SU-DHL-6 (cell line): ENCODE measurements at regions not wholly inside any gene's neighbourhood (a gene's known extent, or its start where the extent isn't known, plus 50 kb on each side); places are given as distances from the start of the nearest gene placed in this dataset.

ENCODE experiments used
- H2AFZ ChIP-seq: fragments of 200-600 bp; sonication (generic); 2 replicates; pipeline ENCODE4 v1.6.1; 2014; ENCODE audit warnings: low read depth, mild to moderate bottlenecking, moderate library complexity, mixed read lengths, antibody characterized with exemption, low read length; ENCODE audit not compliant: severe bottlenecking
- H3F3A ChIP-seq: fragments of 200-600 bp; shearing (Covaris generic); 2 replicates; pipeline ENCODE4 v1.6.0; 2016; ENCODE audit warnings: antibody characterized with exemption, mild to moderate bottlenecking; ENCODE audit not compliant: insufficient read depth
- H3K27ac ChIP-seq: fragments of 200-600 bp; sonication (generic); 2 replicates; pipeline ENCODE4 v1.5.1; 2016; ENCODE audit warnings: low read depth, mild to moderate bottlenecking, low read length, moderate library complexity, mixed read lengths
- H3K27me3 ChIP-seq: fragments of 200-600 bp; sonication (generic), shearing (Covaris generic); 2 replicates; pipeline ENCODE4 v1.6.0; 2014; ENCODE audit warnings: mild to moderate bottlenecking, low read length
- H3K36me3 ChIP-seq: fragments of 200-600 bp; sonication (generic); 2 replicates; pipeline ENCODE4 v1.6.1; 2014; ENCODE audit warnings: mild to moderate bottlenecking, low read length, mixed read lengths
- H3K4me2 ChIP-seq: fragments of 300-600, 200-600 bp; shearing (Covaris generic), sonication (generic); 2 replicates; pipeline ENCODE4 v1.6.0; 2014; ENCODE audit warnings: low read length, low read depth, mild to moderate bottlenecking; ENCODE audit not compliant: poor library complexity, severe bottlenecking
- H3K4me3 ChIP-seq: fragments of 200-600 bp; sonication (generic); 2 replicates; pipeline ENCODE4 v1.5.1; 2014; ENCODE audit warnings: antibody characterized with exemption, low read length, mild to moderate bottlenecking, mixed read lengths; ENCODE audit not compliant: insufficient read depth, poor library complexity, severe bottlenecking
- H3K79me2 ChIP-seq: fragments of 200-600 bp; sonication (generic); 2 replicates; pipeline ENCODE4 v1.6.1; 2014; ENCODE audit warnings: mild to moderate bottlenecking, low read length, moderate library complexity; ENCODE audit not compliant: insufficient read depth
- H3K9ac ChIP-seq: fragments of 200-600 bp; sonication (generic); 2 replicates; pipeline ENCODE4 v1.7.0; 2014; ENCODE audit warnings: mild to moderate bottlenecking, low read length
- H3K9me2 ChIP-seq: fragments of 200-600 bp; sonication (generic); replicated peaks from 2 replicates; pipeline ENCODE4 v1.6.1; 2014; ENCODE audit warnings: low read length; ENCODE audit not compliant: insufficient read depth
- H3K9me3 ChIP-seq: fragments of 200-600 bp; sonication (generic); 2 replicates; pipeline ENCODE4 v1.6.1; 2014; ENCODE audit warnings: low read length, mixed read lengths; ENCODE audit not compliant: insufficient read depth
- H4K20me1 ChIP-seq: fragments of 200-600 bp; sonication (generic); 2 replicates; pipeline ENCODE4 v1.6.1; 2014; ENCODE audit warnings: low read depth, mild to moderate bottlenecking, antibody characterized with exemption, low read length, moderate library complexity, mixed read lengths
- CTCF ChIP-seq: fragments of 200-600 bp; sonication (generic); IDR thresholded peaks from one replicate; pipeline ENCODE4 v1.5.1; 2017; ENCODE audit warnings: antibody characterized with exemption, mild to moderate bottlenecking, low read length, moderate library complexity; ENCODE audit not compliant: insufficient read depth, poor library complexity, severe bottlenecking
- EZH2phosphoT487 ChIP-seq: fragments of 200-600 bp; sonication (generic), shearing (Covaris generic); conservative IDR thresholded peaks from 2 replicates; pipeline ENCODE4 v1.6.1; 2018; ENCODE audit warnings: mild to moderate bottlenecking, antibody characterized with exemption, low read length, moderate library complexity, mixed read lengths

- Histone ChIP-seq H3K9me3 (no peaks in the 10 kb centered on the region), H2AFZ (no peak overlapping the region), H3F3A (no peaks in the 10 kb centered on the region), H3K4me2 (no peak overlapping the region), H3K27ac (no peak overlapping the region), H3K36me3 (no peaks in the 10 kb centered on the region), H3K4me3 (no peak overlapping the region), H3K79me2 (no peaks in the 10 kb centered on the region), H3K9me2 (no peaks in the 10 kb centered on the region), H4K20me1 (no peaks in the 10 kb centered on the region), H3K27me3 (no peaks in the 10 kb centered on the region), H3K9ac (no peak overlapping the region)
- TF ChIP-seq CTCF: no peak
- no peak for TF ChIP-seq EZH2phosphoT487
These were observed 145.6 kb upstream of the NFE2L3 start for GRCh38 chr7:26006426-26006825.

- H3K9ac ChIP-seq: no peak overlapping the region
- no peaks in the 10 kb centered on the region for H3K79me2 ChIP-seq
These were observed 144.5 kb upstream of the NFE2L3 start for GRCh38 chr7:26007510-26007909.

GRCh38 chr7:26008428-26008827 is 143.6 kb upstream of the NFE2L3 start:
- no peak overlapping the region for H3K4me3 ChIP-seq
- H3K79me2 ChIP-seq: no peaks in the 10 kb centered on the region
- no peak overlapping the region for H3K4me2 ChIP-seq
- H3K9me2 ChIP-seq: no peaks in the 10 kb centered on the region
- H3F3A ChIP-seq: no peaks in the 10 kb centered on the region
- no peaks in the 10 kb centered on the region for H3K36me3 ChIP-seq
- H4K20me1 ChIP-seq: no peaks in the 10 kb centered on the region
- H3K27ac ChIP-seq: no peak overlapping the region
- TF ChIP-seq CTCF: no peak
- TF ChIP-seq EZH2phosphoT487: no peak
- no peaks in the 10 kb centered on the region for H3K27me3 ChIP-seq
- no peak overlapping the region for H2AFZ ChIP-seq
- no peak overlapping the region for H3K9ac ChIP-seq
- no peaks in the 10 kb centered on the region for H3K9me3 ChIP-seq

More at GRCh38 chr7:26007510-26007909, 144.5 kb upstream of the NFE2L3 start:
- Histone ChIP-seq H3K4me3 (no peak overlapping the region), H3K36me3 (no peaks in the 10 kb centered on the region), H2AFZ (no peak overlapping the region), H3K9me3 (no peaks in the 10 kb centered on the region), H3K27ac (no peak overlapping the region), H3K4me2 (no peak overlapping the region), H3F3A (no peaks in the 10 kb centered on the region), H4K20me1 (no peaks in the 10 kb centered on the region), H3K9me2 (no peaks in the 10 kb centered on the region), H3K27me3 (no peaks in the 10 kb centered on the region)
- no peak for TF ChIP-seq CTCF
